BLaER1 (cell line): ENCODE measurements at regions not wholly inside any gene's neighbourhood (a gene's known extent, or its start where the extent isn't known, plus 50 kb on each side); places are given as distances from the start of the nearest gene placed in this dataset.

Experiments used
- H3K27ac ChIP-seq: shearing (Covaris generic); formaldehyde crosslinking; 2 replicates; pipeline ENCODE4 v1.8.1; 2022
- H3K27me3 ChIP-seq: shearing (Covaris generic); formaldehyde crosslinking; 2 replicates; pipeline ENCODE4 v1.8.1; 2022
- H3K36me3 ChIP-seq: shearing (Covaris generic); formaldehyde crosslinking; 2 replicates; pipeline ENCODE4 v1.8.1; 2022
- H3K4me1 ChIP-seq: shearing (Covaris generic); formaldehyde crosslinking; 2 replicates; pipeline ENCODE4 v1.8.1; 2022
- H3K4me2 ChIP-seq: shearing (Covaris generic); formaldehyde crosslinking; 2 replicates; pipeline ENCODE4 v1.8.1; 2022
- H3K4me3 ChIP-seq: shearing (Covaris generic); formaldehyde crosslinking; 2 replicates; pipeline ENCODE4 v1.8.1; 2022
- H3K9ac ChIP-seq: shearing (Covaris generic); formaldehyde crosslinking; 2 replicates; pipeline ENCODE4 v1.8.1; 2022
- H3K9me3 ChIP-seq: shearing (Covaris generic); formaldehyde crosslinking; 2 replicates; pipeline ENCODE4 v1.8.1; 2022
- H4K20me1 ChIP-seq: shearing (Covaris generic); formaldehyde crosslinking; 2 replicates; pipeline ENCODE4 v1.8.1; 2022
- Cebpa-rat ChIP-seq: shearing (Covaris generic); IDR thresholded peaks from 2 replicates; pipeline ENCODE4 v1.8.1; 2022

GRCh38 chr3:118400886-118401285, 633.8 kb downstream of the IGSF11 start:
- Histone ChIP-seq H3K9ac (no peak overlapping the region), H3K27ac (no peak overlapping the region), H3K4me1 (peaks cover 6% of the 10 kb centered on the region), H3K27me3 (no peaks in the 10 kb centered on the region), H4K20me1 (no peaks in the 10 kb centered on the region), H3K4me2 (no peak overlapping the region), H3K36me3 (no peaks in the 10 kb centered on the region), H3K4me3 (no peak overlapping the region), H3K9me3 (no peaks in the 10 kb centered on the region)
- TF ChIP-seq Cebpa-rat: no peak

GRCh38 chr3:118401887-118402286, 632.8 kb downstream of the IGSF11 start:
- Histone ChIP-seq H3K27me3 (no peaks in the 10 kb centered on the region), H3K36me3 (no peaks in the 10 kb centered on the region), H4K20me1 (no peaks in the 10 kb centered on the region), H3K9ac (no peak overlapping the region), H3K27ac (no peak overlapping the region), H3K4me1 (no peaks in the 10 kb centered on the region; the same call in 1 of the 2 replicates), H3K9me3 (no peaks in the 10 kb centered on the region), H3K4me3 (no peak overlapping the region), H3K4me2 (no peak overlapping the region)
- TF ChIP-seq Cebpa-rat: no peak

DNA sequence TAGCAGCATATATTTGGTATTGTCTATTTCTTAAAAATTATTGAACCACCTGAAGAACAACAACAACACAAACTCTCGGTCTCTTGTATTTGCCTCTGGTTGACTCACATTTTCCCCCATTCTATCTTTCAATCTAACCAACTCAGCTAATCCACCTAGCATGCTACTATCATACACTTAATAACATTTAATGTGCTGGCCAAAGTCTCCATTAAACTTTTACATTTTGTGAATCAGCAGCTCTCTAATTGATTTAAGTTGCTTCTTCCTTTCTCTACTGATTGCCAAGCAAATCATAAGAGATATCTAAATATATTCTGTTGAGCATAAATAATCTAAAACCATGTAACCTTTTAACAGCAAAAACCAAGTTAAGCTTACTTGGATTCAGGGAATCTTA, 631.7 kb downstream of the IGSF11 start:
- Histone ChIP-seq H3K4me3 (no peak overlapping the region), H3K4me1 (no peaks in the 10 kb centered on the region), H3K9me3 (no peaks in the 10 kb centered on the region), H3K9ac (no peak overlapping the region), H3K27me3 (no peaks in the 10 kb centered on the region), H3K4me2 (no peak overlapping the region), H3K27ac (no peak overlapping the region), H3K36me3 (no peaks in the 10 kb centered on the region), H4K20me1 (no peaks in the 10 kb centered on the region)
- TF ChIP-seq Cebpa-rat: no peak

DNA sequence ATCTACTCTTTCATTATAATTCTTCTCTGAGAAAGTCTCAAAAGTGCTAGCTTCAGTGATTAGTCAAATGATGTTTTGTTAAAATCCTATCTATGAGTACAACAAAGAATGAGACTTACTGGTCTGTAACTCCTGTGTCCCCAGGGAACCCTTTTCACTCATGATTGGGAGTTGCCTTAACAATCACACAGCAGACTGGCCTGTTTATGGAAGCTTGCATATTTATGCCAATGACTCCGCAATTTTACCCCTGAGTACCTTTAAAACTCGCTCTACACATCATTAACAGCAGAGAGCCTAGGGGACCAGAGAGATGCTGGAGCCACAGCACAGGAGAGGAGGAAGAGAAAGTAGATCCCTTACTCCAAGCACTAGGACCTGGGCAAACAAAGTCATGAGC, 628.1 kb downstream of the IGSF11 start:
- no peak overlapping the region for H3K9ac ChIP-seq

GRCh38 chr3:118408431-118408830, 626.2 kb downstream of the IGSF11 start:
- Histone ChIP-seq H3K9me3 (no peaks in the 10 kb centered on the region), H3K36me3 (no peaks in the 10 kb centered on the region), H3K4me1 (no peaks in the 10 kb centered on the region), H3K27me3 (no peaks in the 10 kb centered on the region), H3K9ac (no peak overlapping the region), H3K4me2 (no peak overlapping the region), H3K27ac (no peak overlapping the region), H4K20me1 (no peaks in the 10 kb centered on the region), H3K4me3 (no peak overlapping the region)
- TF ChIP-seq Cebpa-rat: no peak

More for the DNA sequence above, 628.1 kb downstream of the IGSF11 start:
- Histone ChIP-seq H3K4me1 (no peaks in the 10 kb centered on the region), H4K20me1 (no peaks in the 10 kb centered on the region), H3K27me3 (no peaks in the 10 kb centered on the region), H3K4me3 (no peak overlapping the region), H3K9me3 (no peaks in the 10 kb centered on the region), H3K36me3 (no peaks in the 10 kb centered on the region), H3K4me2 (no peak overlapping the region), H3K27ac (no peak overlapping the region)
- no peak for TF ChIP-seq Cebpa-rat

- H3K36me3 ChIP-seq: no peaks in the 10 kb centered on the region
- no peaks in the 10 kb centered on the region for H3K27me3 ChIP-seq
- no peaks in the 10 kb centered on the region for H3K4me1 ChIP-seq
- H3K4me3 ChIP-seq: no peak overlapping the region
- H3K9me3 ChIP-seq: no peaks in the 10 kb centered on the region
- no peak for TF ChIP-seq Cebpa-rat
- H3K4me2 ChIP-seq: no peak overlapping the region
- H4K20me1 ChIP-seq: no peaks in the 10 kb centered on the region
- H3K9ac ChIP-seq: no peak overlapping the region
- H3K27ac ChIP-seq: no peak overlapping the region
These were observed 622.1 kb downstream of the IGSF11 start for GRCh38 chr3:118412503-118412902.

DNA sequence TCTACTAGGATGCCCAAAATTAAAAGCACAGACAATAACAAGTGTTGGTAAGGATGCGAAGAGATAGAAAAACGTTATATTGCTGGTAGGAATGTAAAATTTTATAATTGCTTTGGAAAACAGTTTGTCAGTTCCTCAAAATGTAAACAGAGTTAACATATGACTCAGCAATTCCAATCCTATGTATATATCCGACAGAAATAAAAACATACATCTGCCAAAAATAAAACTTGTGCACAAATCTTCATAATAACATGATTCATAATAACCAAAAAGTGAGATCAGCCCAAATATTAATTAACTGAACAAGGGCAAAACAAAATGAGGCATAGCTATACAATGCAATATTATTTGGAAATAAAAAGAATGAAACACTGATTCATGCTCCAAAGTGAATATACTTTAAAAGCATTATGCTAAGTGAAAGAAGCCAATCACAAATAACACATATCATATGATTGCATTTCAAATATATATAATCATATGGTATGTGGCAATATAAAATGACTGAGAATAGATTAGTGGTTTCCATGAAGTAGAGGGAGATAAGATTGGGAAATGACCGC, 609.3 kb downstream of the IGSF11 start:
- H3K27me3 ChIP-seq: no peaks in the 10 kb centered on the region
- H3K4me1 ChIP-seq: no peaks in the 10 kb centered on the region
- H3K27ac ChIP-seq: no peak overlapping the region
- no peak overlapping the region for H3K4me3 ChIP-seq
- H3K9ac ChIP-seq: no peak overlapping the region
- no peak overlapping the region for H3K4me2 ChIP-seq
- H3K36me3 ChIP-seq: no peaks in the 10 kb centered on the region
- H3K9me3 ChIP-seq: no peaks in the 10 kb centered on the region
- TF ChIP-seq Cebpa-rat: no peak
- H4K20me1 ChIP-seq: no peaks in the 10 kb centered on the region

GRCh38 chr3:118433825-118434224, 600.8 kb downstream of the IGSF11 start:
- Histone ChIP-seq H3K9me3 (no peaks in the 10 kb centered on the region), H4K20me1 (no peaks in the 10 kb centered on the region), H3K4me1 (no peaks in the 10 kb centered on the region), H3K36me3 (no peaks in the 10 kb centered on the region), H3K27me3 (no peaks in the 10 kb centered on the region), H3K27ac (no peak overlapping the region), H3K4me3 (no peak overlapping the region), H3K9ac (no peak overlapping the region), H3K4me2 (no peak overlapping the region)
- TF ChIP-seq Cebpa-rat: no peak

DNA sequence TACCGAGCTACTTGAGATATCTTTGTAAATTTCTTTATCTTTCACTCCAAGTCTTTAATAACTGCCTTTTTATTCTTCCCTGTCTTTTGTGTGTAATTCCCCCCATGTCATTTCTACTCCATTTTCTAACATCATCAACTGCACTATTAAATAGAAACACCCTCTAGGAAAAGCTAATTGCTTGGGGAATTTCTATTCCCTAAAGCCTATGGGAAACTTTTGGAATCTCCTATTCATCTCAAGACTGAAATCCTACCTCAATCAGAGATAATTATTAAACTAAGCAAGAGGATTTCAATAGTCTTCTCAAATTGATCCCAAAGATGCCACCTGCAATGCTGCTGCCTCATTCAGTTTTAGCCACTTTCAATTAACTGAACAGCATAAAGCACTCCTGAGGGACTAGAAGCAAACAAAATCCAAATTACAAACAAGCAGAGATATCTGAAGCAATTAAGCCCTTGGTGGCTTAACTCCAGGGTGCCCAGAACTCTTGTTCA, 598.7 kb downstream of the IGSF11 start:
- H3K4me1 ChIP-seq: no peaks in the 10 kb centered on the region
- TF ChIP-seq Cebpa-rat: no peak
- no peaks in the 10 kb centered on the region for H3K9me3 ChIP-seq
- H3K4me2 ChIP-seq: no peak overlapping the region
- H3K36me3 ChIP-seq: no peaks in the 10 kb centered on the region
- H3K27ac ChIP-seq: no peak overlapping the region
- no peak overlapping the region for H3K9ac ChIP-seq
- H3K27me3 ChIP-seq: no peaks in the 10 kb centered on the region
- no peaks in the 10 kb centered on the region for H4K20me1 ChIP-seq
- no peak overlapping the region for H3K4me3 ChIP-seq

- Histone ChIP-seq H3K9ac (no peak overlapping the region), H4K20me1 (no peaks in the 10 kb centered on the region), H3K4me2 (no peak overlapping the region), H3K27me3 (no peaks in the 10 kb centered on the region), H3K9me3 (no peaks in the 10 kb centered on the region), H3K4me1 (no peaks in the 10 kb centered on the region), H3K27ac (no peak overlapping the region), H3K4me3 (no peak overlapping the region), H3K36me3 (no peaks in the 10 kb centered on the region)
- no peak for TF ChIP-seq Cebpa-rat
These were observed 597.9 kb downstream of the IGSF11 start for GRCh38 chr3:118436697-118437262.

- Histone ChIP-seq H3K4me3 (no peak overlapping the region), H3K27ac (no peak overlapping the region), H3K9ac (no peak overlapping the region), H3K27me3 (no peaks in the 10 kb centered on the region), H3K4me1 (no peaks in the 10 kb centered on the region), H3K9me3 (0 out of 2 replicates have a peak, but pooled peaks cover 4% of the 10 kb centered on the region), H4K20me1 (no peaks in the 10 kb centered on the region), H3K36me3 (no peaks in the 10 kb centered on the region), H3K4me2 (no peak overlapping the region)
- TF ChIP-seq Cebpa-rat: no peak
These were observed 589.6 kb downstream of the IGSF11 start for GRCh38 chr3:118445036-118445435.
